ENCODE measurements at regions not wholly inside any gene's neighbourhood (a gene's known extent, or its start where the extent isn't known, plus 50 kb on each side); places are given as distances from the start of the nearest gene placed in this dataset. TPM values are rescaled to one million over a fixed set of nuclear protein-coding genes. Genes with fewer than 3 reads are reported as not detected.

DNA sequence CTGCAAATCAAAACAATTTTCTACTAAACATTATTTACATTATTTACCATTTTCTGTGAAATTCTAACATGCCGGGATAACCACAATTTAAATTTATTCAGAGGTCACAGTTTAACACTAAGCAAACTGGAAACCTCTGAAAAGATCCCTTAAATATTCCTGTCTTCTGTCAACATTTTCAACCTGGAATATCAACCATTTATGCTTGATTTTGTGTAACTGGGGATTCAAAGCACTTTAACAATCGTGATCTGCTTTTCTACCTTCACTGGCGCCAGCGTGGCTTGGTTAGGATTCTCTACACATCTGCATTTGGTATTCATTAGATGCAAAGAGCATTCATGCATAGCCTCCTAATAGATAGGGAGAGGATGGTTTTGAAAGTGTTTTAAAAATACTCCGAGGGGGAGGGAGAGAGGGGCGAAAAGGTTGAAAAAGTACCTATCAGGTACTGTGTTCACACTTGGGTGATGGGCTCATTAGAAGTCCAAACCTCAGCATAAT, 59.9 kb upstream of the RAB12 start:
- 74 to 82% (median 81%) methylated on average over 6 of the region's 6 CpGs for WGBS, 3 donors

DNA sequence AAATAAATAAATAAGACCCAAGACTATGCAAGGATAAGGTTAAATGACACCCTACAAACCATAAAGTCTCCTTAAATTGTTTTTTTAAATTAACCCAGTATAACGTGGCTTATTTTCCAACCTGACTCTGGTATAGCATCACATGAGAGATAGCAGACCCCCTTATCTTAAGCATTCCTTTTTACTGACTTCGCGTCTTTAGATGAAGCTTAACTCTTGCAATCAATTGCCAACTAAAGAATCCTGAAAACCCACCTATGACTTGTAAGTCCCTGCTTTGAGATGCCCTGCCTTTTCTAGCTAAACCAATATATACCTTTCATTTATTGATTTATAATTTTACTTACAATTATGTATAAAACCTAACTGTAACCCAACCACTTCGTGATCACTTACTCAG, 57.1 kb upstream of the RAB12 start:
- 44 to 48% (median 47%) methylated on average over 4 of the region's 4 CpGs for WGBS, 3 donors

More for the DNA sequence above, 59.9 kb upstream of the RAB12 start:
- no peak for TF ChIP-seq EP300 (IDR thresholded peaks at IDR 0.05)
- TF ChIP-seq POLR2A (IDR thresholded peaks at IDR 0.05) = no peak
- TF ChIP-seq, protein P1, sequence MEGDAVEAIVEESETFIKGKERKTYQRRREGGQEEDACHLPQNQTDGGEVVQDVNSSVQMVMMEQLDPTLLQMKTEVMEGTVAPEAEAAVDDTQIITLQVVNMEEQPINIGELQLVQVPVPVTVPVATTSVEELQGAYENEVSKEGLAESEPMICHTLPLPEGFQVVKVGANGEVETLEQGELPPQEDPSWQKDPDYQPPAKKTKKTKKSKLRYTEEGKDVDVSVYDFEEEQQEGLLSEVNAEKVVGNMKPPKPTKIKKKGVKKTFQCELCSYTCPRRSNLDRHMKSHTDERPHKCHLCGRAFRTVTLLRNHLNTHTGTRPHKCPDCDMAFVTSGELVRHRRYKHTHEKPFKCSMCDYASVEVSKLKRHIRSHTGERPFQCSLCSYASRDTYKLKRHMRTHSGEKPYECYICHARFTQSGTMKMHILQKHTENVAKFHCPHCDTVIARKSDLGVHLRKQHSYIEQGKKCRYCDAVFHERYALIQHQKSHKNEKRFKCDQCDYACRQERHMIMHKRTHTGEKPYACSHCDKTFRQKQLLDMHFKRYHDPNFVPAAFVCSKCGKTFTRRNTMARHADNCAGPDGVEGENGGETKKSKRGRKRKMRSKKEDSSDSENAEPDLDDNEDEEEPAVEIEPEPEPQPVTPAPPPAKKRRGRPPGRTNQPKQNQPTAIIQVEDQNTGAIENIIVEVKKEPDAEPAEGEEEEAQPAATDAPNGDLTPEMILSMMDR (IDR thresholded peaks at IDR 0.05) = no peak
- Histone ChIP-seq H3K9me3 (no peaks in the 10 kb centered on the region), H3K36me3 (no peaks in the 10 kb centered on the region), H3K27me3 (no peaks in the 10 kb centered on the region), H3K4me1 (ENCODE audit: insufficient read depth) (no peaks in the 10 kb centered on the region), H3K4me3 (no peak overlapping the region), H3K27ac (no peak overlapping the region)
- DNase-seq = no peak
- intact Hi-C loops (cut with DNase I) = no loop called here

DNA sequence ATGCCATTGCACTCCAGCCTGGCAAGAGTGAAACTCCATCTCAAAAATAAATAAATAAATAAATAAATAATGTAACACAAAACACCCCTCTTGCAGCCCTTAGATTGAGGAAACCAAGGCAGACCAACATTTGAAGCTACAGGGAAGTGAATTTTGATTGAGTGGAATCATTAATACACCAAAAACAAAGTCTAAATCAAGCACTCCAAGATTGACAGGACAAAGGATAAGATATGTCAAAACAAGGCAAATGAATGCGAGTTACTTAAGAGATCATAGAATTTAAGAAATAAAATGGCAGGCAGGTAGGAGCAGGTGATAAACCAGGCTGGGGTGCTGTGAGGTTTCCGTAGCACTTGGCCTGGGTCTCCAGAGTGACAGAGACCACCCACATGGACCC, 54.9 kb upstream of the RAB12 start:
- DNase-seq = no peak
- H3K27ac ChIP-seq = no peak overlapping the region
- 89 to 90% (median 90%) methylated on average over 2 of the region's 2 CpGs for WGBS, 3 donors
- no peaks in the 10 kb centered on the region for H3K9me3 ChIP-seq
- no peaks in the 10 kb centered on the region for H3K36me3 ChIP-seq
- no peak overlapping the region for H3K4me3 ChIP-seq
- intact Hi-C loops (cut with DNase I) = no loop called here
- no peak for TF ChIP-seq EP300 (IDR thresholded peaks at IDR 0.05)
- no peaks in the 10 kb centered on the region for H3K4me1 ChIP-seq (ENCODE audit: insufficient read depth)
- H3K27me3 ChIP-seq = no peaks in the 10 kb centered on the region

More for the DNA sequence above, 57.1 kb upstream of the RAB12 start:
- intact Hi-C loops (cut with DNase I) = no loop called here
- Histone ChIP-seq H3K36me3 (no peaks in the 10 kb centered on the region), H3K27ac (no peak overlapping the region), H3K27me3 (no peaks in the 10 kb centered on the region), H3K4me3 (no peak overlapping the region), H3K9me3 (no peaks in the 10 kb centered on the region), H3K4me1 (ENCODE audit: insufficient read depth) (no peaks in the 10 kb centered on the region)
- no peak for DNase-seq
- TF ChIP-seq EP300 (IDR thresholded peaks at IDR 0.05) (no peak), POLR2A (IDR thresholded peaks at IDR 0.05) (no peak)
- TF ChIP-seq, protein P1 (IDR thresholded peaks at IDR 0.05) = no peak

DNA sequence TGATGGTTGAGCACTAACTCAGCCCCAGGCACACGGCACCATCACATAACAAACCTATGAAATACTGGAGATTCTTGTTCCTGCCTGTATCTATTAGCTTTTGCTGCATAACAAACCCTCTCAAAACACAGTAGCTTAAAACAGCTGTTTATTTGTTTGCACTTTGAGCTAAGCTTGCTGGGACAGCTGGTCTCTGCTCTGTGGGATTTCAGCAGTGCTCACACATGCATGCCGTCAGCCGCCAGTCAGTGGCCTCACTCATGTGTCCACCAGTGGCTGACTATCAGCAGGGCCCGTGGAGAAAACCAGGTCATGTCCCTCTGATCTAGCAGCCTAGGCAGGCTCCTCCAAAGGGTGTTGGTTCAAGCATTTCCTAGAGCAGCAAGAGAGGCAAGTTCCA, 52.8 kb upstream of the RAB12 start:
- no peaks in the 10 kb centered on the region for H3K27me3 ChIP-seq
- no peak overlapping the region for H3K27ac ChIP-seq
- H3K4me1 ChIP-seq (ENCODE audit: insufficient read depth) = no peaks in the 10 kb centered on the region
- intact Hi-C loops (cut with DNase I) = no loop called here
- H3K4me3 ChIP-seq = no peak overlapping the region
- no peaks in the 10 kb centered on the region for H3K36me3 ChIP-seq
- DNase-seq = no peak
- no peaks in the 10 kb centered on the region for H3K9me3 ChIP-seq
- 75 to 79% (median 79%) methylated on average over 4 of the region's 4 CpGs for WGBS, 3 donors
- TF ChIP-seq, protein P1 (IDR thresholded peaks at IDR 0.05) = no peak
- no peak for TF ChIP-seq EP300 (IDR thresholded peaks at IDR 0.05)
- no peak for TF ChIP-seq POLR2A (IDR thresholded peaks at IDR 0.05)

Small RNA genes lying in the stretch of these regions (small RNA-seq; reads per million reads assigned to genes)
- not detected for gene RN7SL50P
